Kidney (tissue), 13 donors: ENCODE measurements at regions not wholly inside any gene's neighbourhood (a gene's known extent, or its start where the extent isn't known, plus 50 kb on each side); places are given as distances from the start of the nearest gene placed in this dataset.

Experiments
- DNase-seq, 5 donors: peaks; one replicate each; pipeline ENCODE4 v3.0.0-alpha.2; 2013 to 2020
- FAIRE-seq: peaks from 2 replicates; lab custom pipeline; 2012; peaks lifted over from hg19 to GRCh38; lab: Jason Lieb, UNC
- H3K27ac ChIP-seq, 2 donors: one replicate each; pipeline ENCODE4 v1.7.0; 2013; ENCODE audit warnings: low read depth in 2 of 2, low read length in 2 of 2, inconsistent platforms in 1 of 2
- H3K27me3 ChIP-seq: one replicate; pipeline ENCODE4 v1.7.1; 2013; ENCODE audit warnings: low read length, inconsistent platforms; ENCODE audit not compliant: control insufficient read depth, insufficient read depth
- H3K36me3 ChIP-seq, 3 donors: one replicate each; pipeline versions ENCODE4 v1.7.0 to v1.7.1; 2013; ENCODE audit warnings: low read length in 3 of 3, control low read depth in 1 of 3, inconsistent platforms in 1 of 3; ENCODE audit not compliant: insufficient read depth in 3 of 3, control insufficient read depth in 2 of 3
- H3K4me1 ChIP-seq, 3 donors: one replicate each; pipeline versions ENCODE4 v1.7.0 to v1.7.1; 2013; ENCODE audit warnings: low read length in 3 of 3, inconsistent platforms in 1 of 3, low read depth in 1 of 3; ENCODE audit not compliant: control insufficient read depth in 2 of 3, insufficient read depth in 2 of 3
- H3K4me3 ChIP-seq, 3 donors: one replicate each; pipeline versions ENCODE4 v1.7.0 to v1.8.1; 2013; ENCODE audit warnings: low read length in 3 of 3, control low read depth in 1 of 3, inconsistent platforms in 1 of 3
- H3K9ac ChIP-seq, 3 donors: one replicate each; pipeline versions ENCODE4 v1.7.0 to v1.7.1; 2013; ENCODE audit warnings: low read length in 3 of 3, control low read depth in 1 of 3, inconsistent platforms in 1 of 3
- H3K9me3 ChIP-seq, 3 donors: one replicate each; pipeline versions ENCODE4 v1.7.0 to v1.7.1; 2013; ENCODE audit warnings: low read length in 3 of 3, control low read depth in 1 of 3, inconsistent platforms in 1 of 3; ENCODE audit not compliant: control insufficient read depth in 2 of 3, insufficient read depth in 1 of 3
- intact Hi-C: fragments of 100-400 bp; cut with DNase I; formaldehyde crosslinking; loops from one replicate; pipeline ENCODE4 v1.11.1; 2022
- TF ChIP-seq, protein P1 (sequence below): IDR thresholded peaks from 3 replicates; pipeline ENCODE4 v1.5.1; 2012; ENCODE audit warnings: mild to moderate bottlenecking, moderate library complexity, borderline replicate concordance; ENCODE audit not compliant: insufficient read depth; ENCODE audit errors: extremely low read depth
- donor health status: control.
- donor health status: control.
- donor health status: control.
- donor health status: control.
- donor health status: control.
- donor health status: DM: yes; HTN: yes; CAD: no.
- donor health status: Normal renal cell carcinoma (clear cell type).

DNA sequence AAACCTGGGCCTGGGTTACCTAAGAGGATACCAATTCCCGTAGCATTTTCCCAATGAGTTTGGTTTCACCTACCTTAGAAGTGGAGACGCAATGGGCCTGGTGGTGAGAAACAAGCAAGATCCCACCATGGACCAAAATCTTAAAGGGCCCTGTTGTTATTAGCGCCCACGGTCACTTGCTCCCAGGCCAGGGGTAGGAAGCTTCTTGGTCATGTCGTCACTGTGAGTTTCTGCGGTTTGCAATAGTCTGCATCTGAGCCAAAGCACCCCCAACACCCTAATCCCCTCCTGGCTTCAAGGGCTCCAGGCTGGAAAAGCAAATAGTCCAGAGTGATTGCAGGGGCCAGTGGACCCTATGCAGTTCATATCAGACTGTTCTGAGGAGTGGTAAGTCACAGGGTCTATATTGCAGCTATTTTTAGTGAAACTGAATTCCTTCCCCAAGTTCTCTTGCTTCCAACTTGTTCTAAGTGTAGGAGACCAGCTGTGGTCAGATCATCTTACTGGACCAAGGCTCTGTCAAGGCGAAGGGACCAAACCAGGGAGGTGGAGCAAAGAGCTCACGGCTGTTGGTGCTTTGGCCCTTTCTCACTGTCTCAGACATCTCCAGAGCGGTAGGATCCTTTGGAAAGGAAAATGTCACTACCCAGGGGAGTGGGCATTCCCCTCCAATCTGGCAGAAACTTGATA lies 307.9 kb upstream of the F9 start:
- no peak overlapping the region for H3K4me3 ChIP-seq
- no peaks in the 10 kb centered on the region for H3K36me3 ChIP-seq
- DNase-seq (no peak), FAIRE-seq (no peak)
- H3K9me3 ChIP-seq: no peaks in the 10 kb centered on the region
- no peaks in the 10 kb centered on the region for H3K4me1 ChIP-seq
- H3K9ac ChIP-seq: no peak overlapping the region
- TF ChIP-seq, protein P1, sequence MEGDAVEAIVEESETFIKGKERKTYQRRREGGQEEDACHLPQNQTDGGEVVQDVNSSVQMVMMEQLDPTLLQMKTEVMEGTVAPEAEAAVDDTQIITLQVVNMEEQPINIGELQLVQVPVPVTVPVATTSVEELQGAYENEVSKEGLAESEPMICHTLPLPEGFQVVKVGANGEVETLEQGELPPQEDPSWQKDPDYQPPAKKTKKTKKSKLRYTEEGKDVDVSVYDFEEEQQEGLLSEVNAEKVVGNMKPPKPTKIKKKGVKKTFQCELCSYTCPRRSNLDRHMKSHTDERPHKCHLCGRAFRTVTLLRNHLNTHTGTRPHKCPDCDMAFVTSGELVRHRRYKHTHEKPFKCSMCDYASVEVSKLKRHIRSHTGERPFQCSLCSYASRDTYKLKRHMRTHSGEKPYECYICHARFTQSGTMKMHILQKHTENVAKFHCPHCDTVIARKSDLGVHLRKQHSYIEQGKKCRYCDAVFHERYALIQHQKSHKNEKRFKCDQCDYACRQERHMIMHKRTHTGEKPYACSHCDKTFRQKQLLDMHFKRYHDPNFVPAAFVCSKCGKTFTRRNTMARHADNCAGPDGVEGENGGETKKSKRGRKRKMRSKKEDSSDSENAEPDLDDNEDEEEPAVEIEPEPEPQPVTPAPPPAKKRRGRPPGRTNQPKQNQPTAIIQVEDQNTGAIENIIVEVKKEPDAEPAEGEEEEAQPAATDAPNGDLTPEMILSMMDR: no peak
- intact Hi-C loops: no loop called here
- H3K27ac ChIP-seq: no peak overlapping the region
- H3K27me3 ChIP-seq: peaks cover 2% of the 10 kb centered on the region

DNA sequence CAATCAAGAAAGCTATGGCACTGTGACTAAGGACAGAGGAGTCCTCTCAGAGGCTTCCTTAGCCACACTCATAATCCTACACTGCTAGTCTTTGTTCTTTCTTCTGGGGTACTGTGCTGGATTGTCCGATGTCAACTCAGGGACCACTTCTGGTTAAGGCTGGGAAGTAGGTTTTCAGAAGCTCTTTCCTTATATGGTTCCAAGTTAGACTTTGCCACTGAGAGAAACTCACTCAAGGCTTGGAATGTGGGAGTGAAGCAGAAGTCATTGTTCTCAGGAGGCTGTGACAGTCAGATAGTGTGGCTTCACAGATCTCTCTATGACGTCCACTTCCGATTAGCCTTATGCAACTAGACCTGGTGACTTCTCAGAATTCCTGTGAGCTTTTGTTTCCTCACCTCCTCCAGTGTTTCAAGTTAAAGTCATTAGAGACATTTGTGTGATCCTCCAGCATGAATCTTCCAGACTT lies 317.3 kb upstream of the F9 start:
- H3K4me3 ChIP-seq: no peak overlapping the region
- H3K9me3 ChIP-seq: no peaks in the 10 kb centered on the region
- TF ChIP-seq, protein P1: no peak
- DNase-seq (no peak), FAIRE-seq (no peak)
- H3K9ac ChIP-seq: no peak overlapping the region
- no peak overlapping the region for H3K27ac ChIP-seq
- H3K27me3 ChIP-seq: no peaks in the 10 kb centered on the region
- no peaks in the 10 kb centered on the region for H3K36me3 ChIP-seq
- no peaks in the 10 kb centered on the region for H3K4me1 ChIP-seq
- intact Hi-C loops: no loop called here

- intact Hi-C loops: no loop called here
- H3K36me3 ChIP-seq: no peaks in the 10 kb centered on the region
- no peaks in the 10 kb centered on the region for H3K4me1 ChIP-seq
- no peak overlapping the region for H3K4me3 ChIP-seq
- H3K27me3 ChIP-seq: peaks cover 4% of the 10 kb centered on the region
- TF ChIP-seq, protein P1: no peak
- DNase-seq (peak in 1 of 5 donors; percentile 10), FAIRE-seq (no peak)
- no peak overlapping the region for H3K27ac ChIP-seq
- H3K9ac ChIP-seq: no peak overlapping the region
- H3K9me3 ChIP-seq: no peaks in the 10 kb centered on the region
Observed at GRCh38 chrX:139211568-139212182, 318.9 kb upstream of the F9 start.
